OCI-LY7 (cell line): ENCODE measurements at regions not wholly inside any gene's neighbourhood (a gene's known extent, or its start where the extent isn't known, plus 50 kb on each side); places are given as distances from the start of the nearest gene placed in this dataset.

Experiments
- BruUV-seq: library from RNA; stranded (reverse); fragments of 400-500 nt; replicated peaks from 2 replicates; lab custom pipeline; 2021; lab: Mats Ljungman, UMichigan
- CTCF ChIA-PET: fragments of 300-600 bp; sonication (Branson Sonifier 250); formaldehyde crosslinking; loops from one replicate; lab custom pipeline; 2022; ENCODE audit warnings: antibody characterized with exemption; ENCODE audit not compliant: unreplicated experiment; lab: Charles Lee
- POLR2A ChIA-PET: fragments of 300-600 bp; sonication (Branson Sonifier 250); formaldehyde crosslinking; loops from one replicate; lab custom pipeline; 2022; ENCODE audit warnings: antibody characterized with exemption; lab: Charles Lee
- DNase-seq: peaks from one replicate; pipeline ENCODE4 v3.0.0-alpha.2; 2015; ENCODE audit warnings: low spot score
- H2AFZ ChIP-seq: fragments of 200-600 bp; sonication (generic), shearing (Covaris generic); 2 replicates; pipeline ENCODE4 v1.6.1; 2014; ENCODE audit warnings: mild to moderate bottlenecking, antibody characterized with exemption, low read length, moderate library complexity
- H3K27ac ChIP-seq: fragments of 200-600 bp; sonication (generic); 2 replicates; pipeline ENCODE4 v1.5.1; 2014; ENCODE audit warnings: mixed run types, low read depth, mild to moderate bottlenecking, moderate library complexity, low read length, inconsistent platforms; ENCODE audit not compliant: poor library complexity, severe bottlenecking
- H3K36me3 ChIP-seq: fragments of 200-600 bp; sonication (generic); 2 replicates; pipeline ENCODE4 v1.6.1; 2014; ENCODE audit warnings: mild to moderate bottlenecking, antibody characterized with exemption, low read length, moderate library complexity, mixed read lengths; ENCODE audit not compliant: insufficient read depth
- H3K4me1 ChIP-seq: fragments of 200-600 bp; sonication (generic); 2 replicates; pipeline ENCODE4 v1.5.1; 2014; ENCODE audit warnings: mild to moderate bottlenecking, low read length; ENCODE audit not compliant: insufficient read depth, poor library complexity, severe bottlenecking
- H3K4me2 ChIP-seq: fragments of 200-600 bp; sonication (generic); 2 replicates; pipeline ENCODE4 v1.6.1; 2014; ENCODE audit warnings: mild to moderate bottlenecking, low read length
- H3K4me3 ChIP-seq: fragments of 200-600 bp; sonication (generic); 2 replicates; pipeline ENCODE4 v1.5.1; 2014; ENCODE audit warnings: mild to moderate bottlenecking, low read depth, low read length; ENCODE audit not compliant: poor library complexity, severe bottlenecking
- H3K79me2 ChIP-seq: fragments of 200-600 bp; sonication (generic); 2 replicates; pipeline ENCODE4 v1.6.1; 2016; ENCODE audit warnings: low read depth, mild to moderate bottlenecking, low read length, moderate library complexity, mixed read lengths; ENCODE audit not compliant: insufficient read depth
- H3K9me2 ChIP-seq: fragments of 200-600 bp; sonication (generic); 2 replicates; pipeline ENCODE4 v1.6.1; 2016; ENCODE audit warnings: mild to moderate bottlenecking, low read length, mixed read lengths; ENCODE audit not compliant: insufficient read depth
- H3K9me3 ChIP-seq: fragments of 200-600 bp; sonication (generic); 2 replicates; pipeline ENCODE4 v1.6.1; 2014; ENCODE audit warnings: mild to moderate bottlenecking, mixed run types, low read length, mixed read lengths
- H4K20me1 ChIP-seq: fragments of 200-600 bp; sonication (generic); 2 replicates; pipeline ENCODE4 v1.6.1; 2014; ENCODE audit warnings: mild to moderate bottlenecking, antibody characterized with exemption, low read length, moderate library complexity, mixed read lengths; ENCODE audit not compliant: insufficient read depth
- EZH2phosphoT487 ChIP-seq: fragments of 200-600 bp; sonication (generic); IDR thresholded peaks from 2 replicates; pipeline ENCODE4 v1.6.1; 2018; ENCODE audit warnings: low read depth, borderline replicate concordance, mild to moderate bottlenecking, mixed run types, antibody characterized with exemption, low read length, moderate library complexity, mixed read lengths
- intact Hi-C: fragments of 100-400 bp; cut with micrococcal nuclease; formaldehyde crosslinking; loops from one replicate; pipeline ENCODE4 v1.10.0; 2022; ENCODE audit not compliant: unreplicated experiment
- TF ChIP-seq, protein P1 (sequence below): fragments of 200-600 bp; sonication (generic); conservative IDR thresholded peaks from 2 replicates; pipeline ENCODE4 v1.5.1; 2014; ENCODE audit warnings: mild to moderate bottlenecking, antibody characterized with exemption, low read length, moderate library complexity, mixed read lengths

DNA sequence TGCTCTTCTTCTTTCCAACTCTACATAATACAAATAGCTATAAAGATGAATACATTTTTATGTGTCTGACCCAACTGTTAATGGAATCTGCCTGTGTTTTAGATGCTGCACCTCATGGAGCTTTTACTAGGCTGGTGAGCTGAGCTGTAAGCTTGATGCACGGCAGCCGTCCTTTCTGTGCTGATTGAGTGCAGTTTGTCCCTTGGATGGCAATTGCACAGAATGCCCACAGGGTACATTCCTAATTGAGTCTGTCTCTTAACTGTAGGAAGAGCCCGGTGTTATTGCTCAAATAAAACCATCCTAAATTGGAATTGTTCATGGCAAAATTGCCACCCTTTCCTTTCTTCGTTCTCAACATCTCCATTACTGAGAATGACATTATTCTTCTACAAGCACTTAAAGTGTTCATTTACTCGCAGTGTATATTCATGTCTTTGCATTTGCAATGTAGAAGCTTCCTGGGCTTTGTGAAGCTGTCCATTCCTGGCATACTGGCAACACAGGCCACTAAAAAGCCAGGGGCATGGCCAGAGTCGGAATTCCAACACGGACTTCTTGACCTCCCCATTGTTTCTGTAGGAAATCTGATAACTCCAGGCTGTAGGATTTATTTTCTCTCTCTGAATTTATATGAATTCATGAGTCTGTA lies 85.8 kb downstream of the SLC10A2 start:
- Histone ChIP-seq H3K27ac (no peak overlapping the region), H2AFZ (no peak overlapping the region), H3K4me1 (no peaks in the 10 kb centered on the region), H3K79me2 (no peaks in the 10 kb centered on the region), H3K9me2 (no peaks in the 10 kb centered on the region), H4K20me1 (no peaks in the 10 kb centered on the region), H3K36me3 (no peaks in the 10 kb centered on the region), H3K4me2 (no peak overlapping the region), H3K9me3 (no peaks in the 10 kb centered on the region), H3K4me3 (no peak overlapping the region)
- no TSS peak for BruUV-seq
- ChIA-PET CTCF (interaction anchor here (0.8 kb wide), 1 partner anchor 8 kb away, joined by 3 read pairs; no protein-coding TSS in a partner anchor), POLR2A (interaction anchor here (1.6 kb wide), 1 partner anchor 9 kb away, joined by 3 read pairs; no protein-coding TSS in a partner anchor)
- intact Hi-C loops: no loop called here
- no peak for DNase-seq
- TF ChIP-seq EZH2phosphoT487: no peak
- TF ChIP-seq, protein P1, sequence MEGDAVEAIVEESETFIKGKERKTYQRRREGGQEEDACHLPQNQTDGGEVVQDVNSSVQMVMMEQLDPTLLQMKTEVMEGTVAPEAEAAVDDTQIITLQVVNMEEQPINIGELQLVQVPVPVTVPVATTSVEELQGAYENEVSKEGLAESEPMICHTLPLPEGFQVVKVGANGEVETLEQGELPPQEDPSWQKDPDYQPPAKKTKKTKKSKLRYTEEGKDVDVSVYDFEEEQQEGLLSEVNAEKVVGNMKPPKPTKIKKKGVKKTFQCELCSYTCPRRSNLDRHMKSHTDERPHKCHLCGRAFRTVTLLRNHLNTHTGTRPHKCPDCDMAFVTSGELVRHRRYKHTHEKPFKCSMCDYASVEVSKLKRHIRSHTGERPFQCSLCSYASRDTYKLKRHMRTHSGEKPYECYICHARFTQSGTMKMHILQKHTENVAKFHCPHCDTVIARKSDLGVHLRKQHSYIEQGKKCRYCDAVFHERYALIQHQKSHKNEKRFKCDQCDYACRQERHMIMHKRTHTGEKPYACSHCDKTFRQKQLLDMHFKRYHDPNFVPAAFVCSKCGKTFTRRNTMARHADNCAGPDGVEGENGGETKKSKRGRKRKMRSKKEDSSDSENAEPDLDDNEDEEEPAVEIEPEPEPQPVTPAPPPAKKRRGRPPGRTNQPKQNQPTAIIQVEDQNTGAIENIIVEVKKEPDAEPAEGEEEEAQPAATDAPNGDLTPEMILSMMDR: no peak

DNA sequence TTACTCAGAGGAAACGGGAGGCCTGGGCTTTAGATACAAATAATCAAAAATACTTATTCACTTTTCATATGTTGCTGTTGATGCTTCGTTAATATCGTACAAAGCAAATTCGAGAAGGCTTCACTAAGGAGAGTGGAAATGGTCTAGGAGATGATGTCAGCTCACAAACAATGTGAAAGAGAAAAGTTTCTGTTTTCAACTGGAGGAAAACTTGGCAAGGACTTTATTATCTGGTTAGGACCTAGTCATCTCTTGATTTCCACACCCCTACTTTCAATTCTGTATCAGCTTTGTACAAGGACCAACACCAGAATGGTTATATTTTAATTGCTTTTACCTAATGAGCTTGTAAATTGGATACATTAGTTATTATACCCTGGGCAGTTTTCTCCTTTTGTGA lies 88.0 kb downstream of the SLC10A2 start:
- DNase-seq: no peak
- no peaks in the 10 kb centered on the region for H3K36me3 ChIP-seq
- H3K4me2 ChIP-seq: no peak overlapping the region
- H3K4me3 ChIP-seq: no peak overlapping the region
- intact Hi-C loops: no loop called here
- H3K27ac ChIP-seq: no peak overlapping the region
- no peaks in the 10 kb centered on the region for H3K4me1 ChIP-seq
- CTCF ChIA-PET: no interaction called here
- BruUV-seq: no TSS peak
- no peaks in the 10 kb centered on the region for H4K20me1 ChIP-seq
- no peaks in the 10 kb centered on the region for H3K9me3 ChIP-seq
- POLR2A ChIA-PET: interaction anchor here (0.7 kb wide), 2 partner anchors 30 to 52 kb away, joined by 3 to 5 read pairs; no protein-coding TSS in a partner anchor
- H3K9me2 ChIP-seq: no peaks in the 10 kb centered on the region
- TF ChIP-seq EZH2phosphoT487: no peak
- TF ChIP-seq, protein P1: no peak
- no peaks in the 10 kb centered on the region for H3K79me2 ChIP-seq
- no peak overlapping the region for H2AFZ ChIP-seq

DNA sequence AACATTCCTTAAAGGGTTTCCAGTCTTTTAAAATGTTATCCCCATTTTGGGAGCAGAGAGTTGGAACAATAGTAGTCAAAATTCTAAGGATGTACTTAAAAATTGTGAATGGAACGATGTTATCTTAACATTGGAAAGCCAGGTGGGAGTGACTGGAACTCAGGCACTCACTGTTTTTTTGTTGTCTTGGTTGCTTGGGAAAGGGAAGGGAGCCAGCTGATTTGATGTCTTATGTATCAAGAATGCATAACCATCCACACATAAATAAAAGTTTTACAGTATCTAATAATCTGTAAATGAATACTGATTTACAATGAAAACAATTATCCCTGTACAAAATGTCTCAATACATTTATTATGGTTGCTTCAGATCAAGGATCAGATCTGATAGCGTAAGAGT lies 88.7 kb downstream of the SLC10A2 start:
- Histone ChIP-seq H2AFZ (no peak overlapping the region), H3K36me3 (no peaks in the 10 kb centered on the region), H3K27ac (no peak overlapping the region), H3K79me2 (no peaks in the 10 kb centered on the region), H4K20me1 (no peaks in the 10 kb centered on the region), H3K9me2 (no peaks in the 10 kb centered on the region), H3K4me2 (no peak overlapping the region), H3K9me3 (no peaks in the 10 kb centered on the region), H3K4me1 (no peaks in the 10 kb centered on the region), H3K4me3 (no peak overlapping the region)
- ChIA-PET CTCF (no interaction called here), POLR2A (interaction anchor here (0.7 kb wide), 1 partner anchor 53 kb away, joined by 3 read pairs; no protein-coding TSS in a partner anchor)
- no peak for DNase-seq
- intact Hi-C loops: no loop called here
- BruUV-seq: no TSS peak
- TF ChIP-seq, protein P1: no peak
- TF ChIP-seq EZH2phosphoT487: no peak
